ENCODE measurements at regions not wholly inside any gene's neighbourhood (a gene's known extent, or its start where the extent isn't known, plus 50 kb on each side); places are given as distances from the start of the nearest gene placed in this dataset.

GRCh38 chr7:149608168-149608567 lies 110.6 kb upstream of the ZNF746 start:
- Histone ChIP-seq H3K9me2 (no peaks in the 10 kb centered on the region), H4K20me1 (ENCODE audit: insufficient read depth) (no peaks in the 10 kb centered on the region), H3K36me3 (replicated peaks in 1 of 2; ENCODE audit: control insufficient read depth in 1 of 2, insufficient read depth in 2 of 2, low read length in 1 of 2) (peaks cover 56 to 84% of the 10 kb centered on the region in 2 experiments), H3K4me1 (ENCODE audit: control insufficient read depth in 1 of 2, insufficient read depth in 2 of 2, low read depth in 1 of 2, low read length in 1 of 2) (no peaks in the 10 kb centered on the region), H3K79me2 (ENCODE audit: insufficient read depth) (no peaks in the 10 kb centered on the region), H3K27ac (ENCODE audit: low read depth in 2 of 2, low read length in 1 of 2) (no peak overlapping the region), H3K9me3 (no peaks in the 10 kb centered on the region), H3K9ac (no peak overlapping the region), H3K4me3 (ENCODE audit: low read depth in 2 of 2, low read length in 1 of 2) (no peak overlapping the region), H3K27me3 (ENCODE audit: insufficient read depth) (no peaks in the 10 kb centered on the region), H3F3A (replicated peaks; ENCODE audit: insufficient read depth) (no peaks in the 10 kb centered on the region), H2AFZ (ENCODE audit: low read depth) (no peak overlapping the region), H3K4me2 (no peak overlapping the region)
- no peak for DNase-seq
- WGBS (ENCODE audit: low lambda C conversion rate), result 100% methylated on average over 2 of the region's 2 CpGs
- ChIA-PET POLR2A (interaction anchor here (1.8 kb wide), 1 partner anchor 23 kb away, joined by 8 read pairs; no protein-coding TSS in a partner anchor), CTCF (interaction anchor here (3.9 kb wide), 1 partner anchor 17 kb away, joined by 12 read pairs; no protein-coding TSS in a partner anchor)
- TF ChIP-seq RAD21 (IDR thresholded peaks at IDR 0.05; ENCODE audit: low read length) (no peak), GATA2 (CRISPR knock-in tag; IDR thresholded peaks at IDR 0.05) (no peak)

- 92% methylated on average over 4 of the region's 4 CpGs for WGBS (ENCODE audit: low lambda C conversion rate)
- H3K4me2 ChIP-seq, result no peak overlapping the region
- H3K4me3 ChIP-seq (ENCODE audit: low read depth in 2 of 2, low read length in 1 of 2), result no peak overlapping the region
- no peak overlapping the region for H3K9ac ChIP-seq
- H4K20me1 ChIP-seq (ENCODE audit: insufficient read depth), result no peaks in the 10 kb centered on the region
- ChIA-PET CTCF (interaction anchor here (3.9 kb wide), 1 partner anchor 17 kb away, joined by 12 read pairs; no protein-coding TSS in a partner anchor), POLR2A (no interaction called here)
- H2AFZ ChIP-seq (ENCODE audit: low read depth), result no peak overlapping the region
- no peaks in the 10 kb centered on the region for H3K4me1 ChIP-seq (ENCODE audit: control insufficient read depth in 1 of 2, insufficient read depth in 2 of 2, low read depth in 1 of 2, low read length in 1 of 2)
- no peak for DNase-seq
- H3K27me3 ChIP-seq (ENCODE audit: insufficient read depth), result no peaks in the 10 kb centered on the region
- H3K9me2 ChIP-seq, result no peaks in the 10 kb centered on the region
- no peaks in the 10 kb centered on the region for H3K79me2 ChIP-seq (ENCODE audit: insufficient read depth)
- H3K36me3 ChIP-seq (replicated peaks in 1 of 2; ENCODE audit: control insufficient read depth in 1 of 2, insufficient read depth in 2 of 2, low read length in 1 of 2), result peaks cover 51 to 84% of the 10 kb centered on the region in 2 experiments
- no peaks in the 10 kb centered on the region for H3K9me3 ChIP-seq
- no peak overlapping the region for H3K27ac ChIP-seq (ENCODE audit: low read depth in 2 of 2, low read length in 1 of 2)
- H3F3A ChIP-seq (replicated peaks; ENCODE audit: insufficient read depth), result no peaks in the 10 kb centered on the region
- TF ChIP-seq MXI1 (IDR thresholded peaks at IDR 0.05; ENCODE audit: low read depth, low read length), result no peak
- no peak for TF ChIP-seq IRF3 (IDR thresholded peaks at IDR 0.05; ENCODE audit: low read depth, low read length)
- TF ChIP-seq CHD2 (IDR thresholded peaks at IDR 0.05; ENCODE audit: low read length, partially characterized antibody), result no peak
- TF ChIP-seq TCF12 (IDR thresholded peaks at IDR 0.05), result no peak
- TF ChIP-seq FOXJ3 (CRISPR knock-in tag; IDR thresholded peaks at IDR 0.05), result no peak
- TF ChIP-seq NRF1 (IDR thresholded peaks at IDR 0.05; ENCODE audit: low read depth, low read length), result no peak
- TF ChIP-seq EP300 (IDR thresholded peaks at IDR 0.05; ENCODE audit: borderline replicate concordance in 1 of 2, low read depth in 1 of 2, low read length in 1 of 2), result no peak
- TF ChIP-seq ZBTB33 (IDR thresholded peaks at IDR 0.05; ENCODE audit: borderline replicate concordance, low read depth), result no peak
- TF ChIP-seq SIN3A (IDR thresholded peaks at IDR 0.05; ENCODE audit: borderline replicate concordance, low read depth, low read length), result no peak
- TF ChIP-seq RFX5 (IDR thresholded peaks at IDR 0.05; ENCODE audit: low read length), result no peak
- TF ChIP-seq YY1 (IDR thresholded peaks at IDR 0.05; ENCODE audit: low read depth), result no peak
- no peak for TF ChIP-seq RAD21 (IDR thresholded peaks at IDR 0.05; ENCODE audit: low read length)
- TF ChIP-seq GATA2 (CRISPR knock-in tag; IDR thresholded peaks at IDR 0.05), result no peak
- no peak for TF ChIP-seq REST (IDR thresholded peaks at IDR 0.05; ENCODE audit: low read depth, low read length)
- TF ChIP-seq FOXM1 (IDR thresholded peaks at IDR 0.05; ENCODE audit: low read depth), result no peak
- no peak for TF ChIP-seq GABPA (IDR thresholded peaks at IDR 0.05; ENCODE audit: low read depth)
- no peak for TF ChIP-seq SMC3 (IDR thresholded peaks at IDR 0.05; ENCODE audit: low read depth, low read length)
- TF ChIP-seq JUND (IDR thresholded peaks at IDR 0.05), result no peak
- TF ChIP-seq USF2 (IDR thresholded peaks at IDR 0.05; ENCODE audit: borderline replicate concordance, low read depth, low read length), result no peak
These were observed 110.1 kb upstream of the ZNF746 start for GRCh38 chr7:149607683-149608082.
